SJSA1 (cell line): ENCODE measurements at regions not wholly inside any gene's neighbourhood (a gene's known extent, or its start where the extent isn't known, plus 50 kb on each side); places are given as distances from the start of the nearest gene placed in this dataset.

Source experiments
- DNase-seq, 2 experiments: peaks; one replicate each; pipeline ENCODE4 v3.0.0-alpha.2; 2015 to 2020; ENCODE audit warnings: low spot score in 2 of 2, low read depth in 1 of 2
- H3K27ac ChIP-seq: fragments of 250-450 bp; sonication (Bioruptor Pico); 2 replicates; pipeline ENCODE4 v1.5.1; 2020; ENCODE audit warnings: mild to moderate bottlenecking, moderate library complexity
- H3K27me3 ChIP-seq: fragments of 250-450 bp; sonication (Bioruptor Pico); replicated peaks from 2 replicates; pipeline ENCODE4 v1.5.1; 2020; ENCODE audit warnings: mild to moderate bottlenecking, moderate library complexity
- H3K36me3 ChIP-seq: fragments of 250-450 bp; sonication (Bioruptor Pico); 2 replicates; pipeline ENCODE4 v1.5.1; 2020; ENCODE audit warnings: mild to moderate bottlenecking
- H3K4me1 ChIP-seq: fragments of 250-450 bp; sonication (Bioruptor Pico); replicated peaks from 2 replicates; pipeline ENCODE4 v1.6.1; 2021; ENCODE audit warnings: mild to moderate bottlenecking
- H3K4me3 ChIP-seq: fragments of 250-450 bp; sonication (Bioruptor Pico); 2 replicates; pipeline ENCODE4 v1.5.1; 2020; ENCODE audit warnings: mild to moderate bottlenecking
- H3K9me3 ChIP-seq: fragments of 250-450 bp; sonication (Bioruptor Pico); replicated peaks from 2 replicates; pipeline ENCODE4 v1.5.1; 2020; ENCODE audit warnings: mild to moderate bottlenecking

GRCh38 chr15:62444104-62445022 is 279.3 kb upstream of the C2CD4B start:
- Histone ChIP-seq H3K36me3 (no peaks in the 10 kb centered on the region), H3K4me3 (no peak overlapping the region), H3K9me3 (no peaks in the 10 kb centered on the region), H3K4me1 (peaks cover 22% of the 10 kb centered on the region), H3K27ac (peak overlapping the region; percentile 66), H3K27me3 (no peaks in the 10 kb centered on the region)
- peak; percentile 89 to 90 for DNase-seq

- Histone ChIP-seq H3K27me3 (no peaks in the 10 kb centered on the region), H3K4me1 (peaks cover 26% of the 10 kb centered on the region), H3K36me3 (no peaks in the 10 kb centered on the region), H3K4me3 (no peak overlapping the region), H3K9me3 (no peaks in the 10 kb centered on the region), H3K27ac (peak overlapping the region; percentile 66)
- DNase-seq, result peak in 1 of 2 experiments; percentile 18
These were observed 280.2 kb upstream of the C2CD4B start for GRCh38 chr15:62445244-62445643.

GRCh38 chr15:62446984-62447383 is 281.9 kb upstream of the C2CD4B start:
- Histone ChIP-seq H3K9me3 (no peaks in the 10 kb centered on the region), H3K27me3 (no peaks in the 10 kb centered on the region), H3K27ac (no peak overlapping the region), H3K36me3 (no peaks in the 10 kb centered on the region), H3K4me1 (peaks cover 26% of the 10 kb centered on the region), H3K4me3 (no peak overlapping the region)
- DNase-seq, result no peak

GRCh38 chr15:62447742-62448141 is 282.7 kb upstream of the C2CD4B start:
- no peak overlapping the region for H3K27ac ChIP-seq
- H3K27me3 ChIP-seq, result no peaks in the 10 kb centered on the region
- no peak for DNase-seq
- H3K4me3 ChIP-seq, result no peak overlapping the region
- peaks cover 27% of the 10 kb centered on the region for H3K4me1 ChIP-seq
- H3K9me3 ChIP-seq, result no peaks in the 10 kb centered on the region
- no peaks in the 10 kb centered on the region for H3K36me3 ChIP-seq

DNA sequence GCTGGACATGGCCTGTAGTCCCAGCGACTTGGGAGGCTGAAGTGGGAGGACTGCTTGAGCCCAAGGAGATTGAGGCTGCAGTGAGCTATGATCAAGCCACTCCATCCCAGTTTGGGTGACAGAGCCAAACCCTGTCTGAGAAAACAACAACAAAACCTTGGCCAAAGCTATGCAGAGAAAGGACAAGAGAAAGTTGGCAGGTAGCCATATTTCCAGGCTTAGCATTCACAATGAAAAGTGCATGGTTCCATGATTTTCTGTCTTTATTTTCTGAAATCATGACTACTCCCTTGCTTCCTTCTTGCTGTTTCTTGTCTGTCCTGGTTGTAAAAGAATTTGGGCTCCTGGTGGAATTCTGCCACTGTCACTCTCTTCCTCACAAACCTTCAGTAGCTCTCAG is 284.6 kb upstream of the C2CD4B start:
- H3K4me3 ChIP-seq, result no peak overlapping the region
- no peak for DNase-seq
- no peak overlapping the region for H3K27ac ChIP-seq
- H3K4me1 ChIP-seq, result peaks cover 34% of the 10 kb centered on the region
- no peaks in the 10 kb centered on the region for H3K27me3 ChIP-seq
- H3K36me3 ChIP-seq, result no peaks in the 10 kb centered on the region
- H3K9me3 ChIP-seq, result no peaks in the 10 kb centered on the region

DNA sequence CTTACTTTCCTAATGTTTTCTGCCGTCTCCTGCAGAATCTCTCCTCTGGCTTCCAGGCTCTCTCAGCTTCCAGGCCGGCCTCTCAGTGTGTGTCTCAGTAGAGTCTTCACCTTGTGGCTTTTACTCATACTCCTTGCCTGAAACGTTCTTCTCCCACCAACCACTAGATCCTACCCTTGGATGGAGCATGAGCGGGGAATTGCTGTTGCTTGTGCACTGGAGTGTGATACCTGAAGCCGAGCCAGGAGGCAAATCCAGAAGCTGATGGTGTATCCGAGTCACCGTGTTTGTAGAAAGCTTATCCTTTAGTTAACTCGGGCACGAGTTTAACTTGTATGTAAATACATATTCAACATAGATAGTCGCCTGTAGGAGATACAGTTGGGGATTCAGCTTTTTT is 285.0 kb upstream of the C2CD4B start:
- Histone ChIP-seq H3K4me3 (no peak overlapping the region), H3K27ac (no peak overlapping the region), H3K36me3 (no peaks in the 10 kb centered on the region), H3K9me3 (no peaks in the 10 kb centered on the region), H3K27me3 (no peaks in the 10 kb centered on the region), H3K4me1 (peaks cover 34% of the 10 kb centered on the region)
- DNase-seq, result no peak

GRCh38 chr15:62452026-62452425 is 286.9 kb upstream of the C2CD4B start:
- Histone ChIP-seq H3K27me3 (no peaks in the 10 kb centered on the region), H3K4me1 (peaks cover 48% of the 10 kb centered on the region), H3K27ac (no peak overlapping the region), H3K4me3 (no peak overlapping the region), H3K36me3 (no peaks in the 10 kb centered on the region), H3K9me3 (no peaks in the 10 kb centered on the region)
- DNase-seq, result no peak

- no peak for DNase-seq
- Histone ChIP-seq H3K4me3 (no peak overlapping the region), H3K27ac (no peak overlapping the region), H3K27me3 (no peaks in the 10 kb centered on the region), H3K36me3 (no peaks in the 10 kb centered on the region), H3K9me3 (no peaks in the 10 kb centered on the region), H3K4me1 (peaks cover 48% of the 10 kb centered on the region)
These were observed 287.6 kb upstream of the C2CD4B start for GRCh38 chr15:62452667-62453066.

DNA sequence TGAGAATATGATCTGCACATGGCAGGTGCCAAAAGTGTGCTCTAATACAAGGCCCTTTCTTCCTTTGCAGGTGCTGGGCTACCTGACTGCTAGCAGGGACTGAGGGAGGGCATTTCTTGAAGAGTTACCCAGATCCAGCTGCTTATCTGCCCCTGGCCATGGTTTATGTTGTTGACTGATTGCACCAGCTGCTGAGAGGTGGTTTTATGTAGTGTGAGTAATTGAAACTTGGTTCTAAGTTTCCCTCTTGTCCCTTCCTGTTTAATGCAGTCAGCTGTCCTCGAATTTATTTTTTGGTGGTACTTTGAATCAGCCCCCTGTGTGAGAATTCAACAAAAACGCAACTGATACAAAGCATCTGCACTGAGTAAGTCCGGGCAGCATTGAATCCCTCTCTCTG is 288.3 kb upstream of the C2CD4B start:
- Histone ChIP-seq H3K9me3 (no peaks in the 10 kb centered on the region), H3K36me3 (no peaks in the 10 kb centered on the region), H3K27ac (peak overlapping the region; percentile 65; the same call in 1 of the 2 replicates), H3K27me3 (no peaks in the 10 kb centered on the region), H3K4me1 (peaks cover 48% of the 10 kb centered on the region), H3K4me3 (no peak overlapping the region)
- peak in 1 of 2 experiments; percentile 18 for DNase-seq

DNA sequence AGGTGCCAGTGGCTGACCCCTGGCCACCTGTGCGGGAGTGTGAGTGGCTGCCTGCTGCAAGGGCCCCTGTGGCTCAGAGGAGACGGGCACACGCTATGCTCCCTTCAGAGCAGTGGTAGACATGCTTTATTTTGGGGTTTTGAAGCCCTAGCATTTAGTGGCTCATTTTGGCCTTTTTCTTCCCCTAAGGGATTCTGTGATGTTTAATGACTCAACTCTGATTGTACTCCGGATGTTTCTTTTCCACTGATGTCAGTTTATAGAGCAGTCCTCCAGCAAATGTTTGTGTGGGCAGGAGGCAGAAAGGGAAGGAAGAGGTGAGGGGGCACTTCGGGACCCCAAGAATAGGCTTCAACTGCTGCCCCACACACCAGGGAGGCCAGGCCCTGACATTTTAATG is 288.9 kb upstream of the C2CD4B start:
- no peaks in the 10 kb centered on the region for H3K36me3 ChIP-seq
- no peaks in the 10 kb centered on the region for H3K9me3 ChIP-seq
- peak in 1 of 2 experiments; percentile 73 for DNase-seq
- H3K4me3 ChIP-seq, result no peak overlapping the region
- peak overlapping the region; percentile 65 for H3K27ac ChIP-seq
- H3K27me3 ChIP-seq, result no peaks in the 10 kb centered on the region
- peaks cover 48% of the 10 kb centered on the region for H3K4me1 ChIP-seq

DNA sequence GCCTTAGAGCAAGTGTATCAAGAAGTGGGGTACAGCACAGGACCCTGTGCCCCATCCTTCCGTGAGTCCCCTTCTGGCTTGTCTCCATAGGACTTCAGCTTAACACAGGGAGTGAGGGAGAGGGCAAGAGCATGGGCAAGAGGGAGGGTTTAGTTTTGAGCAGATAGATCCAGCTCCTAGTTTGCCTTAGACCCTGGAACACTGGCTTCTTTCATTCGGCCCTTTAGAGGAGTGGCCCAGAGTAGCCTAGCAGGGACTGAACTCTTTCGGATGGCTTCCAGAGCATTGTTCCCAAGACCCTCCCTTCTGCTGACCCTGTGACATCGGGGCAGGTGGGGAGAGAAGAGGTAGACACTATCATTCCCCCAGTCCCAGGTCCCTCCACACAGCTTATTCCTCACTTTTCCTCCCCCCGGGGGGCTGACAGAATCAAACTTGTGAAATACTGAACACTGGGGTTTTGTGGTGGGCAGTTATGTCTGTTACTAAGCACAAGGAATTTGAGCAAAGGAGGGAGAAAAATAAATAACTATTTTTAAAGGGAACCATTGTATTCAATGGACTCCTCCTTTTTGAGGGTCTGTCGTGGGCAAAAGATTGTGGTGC is 289.6 kb upstream of the C2CD4B start:
- Histone ChIP-seq H3K27ac (peak overlapping the region; percentile 65), H3K9me3 (no peaks in the 10 kb centered on the region), H3K36me3 (no peaks in the 10 kb centered on the region), H3K4me3 (no peak overlapping the region), H3K27me3 (no peaks in the 10 kb centered on the region), H3K4me1 (peaks cover 48% of the 10 kb centered on the region)
- peak; percentile 70 to 75 for DNase-seq

DNA sequence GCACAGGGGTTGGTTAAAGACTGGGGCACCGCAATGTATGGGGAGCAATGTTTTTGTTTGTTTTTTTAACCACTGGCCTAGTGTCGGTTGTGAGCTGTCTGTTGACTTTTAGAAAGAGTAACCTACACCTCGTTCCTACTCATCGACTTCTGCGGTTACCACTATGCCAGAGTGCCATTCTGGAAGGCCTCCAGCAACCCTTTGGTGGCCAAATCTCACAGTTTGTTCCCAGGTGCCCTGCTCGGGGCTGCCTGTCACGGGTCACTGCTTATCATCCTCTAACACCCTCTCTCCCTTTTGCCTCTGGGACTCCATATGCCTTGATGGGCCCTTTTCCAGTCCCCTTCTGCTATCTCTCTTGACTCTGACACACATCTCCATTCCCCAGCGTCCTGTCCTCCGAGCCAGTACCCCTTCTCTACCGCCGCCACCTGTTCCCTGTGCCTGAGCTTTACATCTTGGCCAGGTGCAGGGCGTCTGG is 290.4 kb upstream of the C2CD4B start:
- peak overlapping the region; percentile 65 for H3K27ac ChIP-seq
- H3K4me3 ChIP-seq, result no peak overlapping the region
- peak; percentile 69 to 82 for DNase-seq
- peaks cover 44% of the 10 kb centered on the region for H3K4me1 ChIP-seq
- no peaks in the 10 kb centered on the region for H3K9me3 ChIP-seq
- no peaks in the 10 kb centered on the region for H3K36me3 ChIP-seq
- H3K27me3 ChIP-seq, result no peaks in the 10 kb centered on the region

GRCh38 chr15:62456011-62456920 is 291.2 kb upstream of the C2CD4B start:
- Histone ChIP-seq H3K4me3 (no peak overlapping the region), H3K27ac (no peak overlapping the region), H3K27me3 (no peaks in the 10 kb centered on the region), H3K4me1 (peaks cover 44% of the 10 kb centered on the region), H3K36me3 (no peaks in the 10 kb centered on the region), H3K9me3 (no peaks in the 10 kb centered on the region)
- DNase-seq, result no peak
